ENCODE measurements at regions not wholly inside any gene's neighbourhood (a gene's known extent, or its start where the extent isn't known, plus 50 kb on each side); places are given as distances from the start of the nearest gene placed in this dataset.
A peak's percentile ranks its signal among the peaks of the same experiment; 100 is the strongest.

- H2BK12ac ChIP-seq (ENCODE audit: low read length in 2 of 2) = no peak overlapping the region
- no peaks in the 10 kb centered on the region for H3K36me3 ChIP-seq (ENCODE audit: control insufficient read depth in 1 of 2, insufficient read depth in 2 of 2, low read depth in 1 of 2, low read length in 2 of 2)
- H3K9me3 ChIP-seq (ENCODE audit: control insufficient read depth, low read length) = no peaks in the 10 kb centered on the region
- H2AK5ac ChIP-seq (ENCODE audit: low read length, severe bottlenecking) = no peak overlapping the region
- H2BK120ac ChIP-seq (ENCODE audit: low read depth, low read length) = no peak overlapping the region
- DNase-seq = no peak
- peaks cover 1% of the 10 kb centered on the region for H3K4me1 ChIP-seq (ENCODE audit: control insufficient read depth, insufficient read depth, low read depth, low read length)
- no peak overlapping the region for H2BK5ac ChIP-seq (ENCODE audit: low read depth, low read length, poor library complexity, severe bottlenecking)
- H3K27ac ChIP-seq (ENCODE audit: low read length, poor library complexity, severe bottlenecking) = no peak overlapping the region
- H3K23ac ChIP-seq (ENCODE audit: low read length in 2 of 2) = no peak overlapping the region
- peaks cover 19 to 37% of the 10 kb centered on the region in 2 experiments for H3K27me3 ChIP-seq (ENCODE audit: control insufficient read depth in 1 of 2, insufficient read depth in 1 of 2, low read length in 2 of 2)
- H3K4me3 ChIP-seq (ENCODE audit: insufficient read depth in 1 of 2, low read depth in 1 of 2, low read length in 2 of 2) = no peak overlapping the region
- H3K18ac ChIP-seq (ENCODE audit: low read depth in 1 of 2, low read length in 2 of 2) = no peak overlapping the region
- no peak overlapping the region for H4K8ac ChIP-seq (ENCODE audit: low read length)
- no peak overlapping the region for H3K14ac ChIP-seq (ENCODE audit: low read length in 2 of 2)
- H2AFZ ChIP-seq (ENCODE audit: low read depth, low read length) = no peak overlapping the region
- WGBS = 79% methylated on average over 6 of the region's 6 CpGs
- no peak overlapping the region for H3K9ac ChIP-seq (ENCODE audit: low read length)
- no peaks in the 10 kb centered on the region for H3K79me1 ChIP-seq (replicated peaks; ENCODE audit: low read length, poor library complexity, severe bottlenecking)
- H3K4ac ChIP-seq (ENCODE audit: low read depth in 1 of 2, low read length in 2 of 2) = no peak overlapping the region
- H2BK15ac ChIP-seq (ENCODE audit: low read depth, poor library complexity, severe bottlenecking) = no peak overlapping the region
- no peak overlapping the region for H3K4me2 ChIP-seq (ENCODE audit: low read length, poor library complexity, severe bottlenecking)
- H4K91ac ChIP-seq (ENCODE audit: low read length) = no peak overlapping the region
Measured at GRCh38 chr14:92259613-92260357, 63.2 kb upstream of the SLC24A4 start.

GRCh38 chr14:92263681-92264080 is 59.3 kb upstream of the SLC24A4 start:
- Histone ChIP-seq H2AK5ac (ENCODE audit: low read length, severe bottlenecking) (no peak overlapping the region), H3K4me3 (ENCODE audit: insufficient read depth in 1 of 2, low read depth in 1 of 2, low read length in 2 of 2) (no peak overlapping the region), H3K36me3 (ENCODE audit: control insufficient read depth in 1 of 2, insufficient read depth in 2 of 2, low read depth in 1 of 2, low read length in 2 of 2) (no peaks in the 10 kb centered on the region), H3K79me1 (replicated peaks; ENCODE audit: low read length, poor library complexity, severe bottlenecking) (no peaks in the 10 kb centered on the region), H3K27me3 (ENCODE audit: control insufficient read depth in 1 of 2, insufficient read depth in 1 of 2, low read length in 2 of 2) (peaks cover 9 to 34% of the 10 kb centered on the region in 2 experiments), H3K23ac (ENCODE audit: low read length in 2 of 2) (no peak overlapping the region), H3K4ac (ENCODE audit: low read depth in 1 of 2, low read length in 2 of 2) (no peak overlapping the region), H2BK5ac (ENCODE audit: low read depth, low read length, poor library complexity, severe bottlenecking) (no peak overlapping the region), H2BK15ac (ENCODE audit: low read depth, poor library complexity, severe bottlenecking) (no peak overlapping the region), H2AFZ (ENCODE audit: low read depth, low read length) (no peak overlapping the region), H3K27ac (ENCODE audit: low read length, poor library complexity, severe bottlenecking) (no peak overlapping the region), H4K8ac (ENCODE audit: low read length) (no peak overlapping the region), H3K9me3 (ENCODE audit: control insufficient read depth, low read length) (no peaks in the 10 kb centered on the region), H3K4me2 (ENCODE audit: low read length, poor library complexity, severe bottlenecking) (no peak overlapping the region), H4K91ac (ENCODE audit: low read length) (no peak overlapping the region), H2BK12ac (ENCODE audit: low read length in 2 of 2) (no peak overlapping the region), H3K9ac (ENCODE audit: low read length) (no peak overlapping the region), H3K4me1 (ENCODE audit: control insufficient read depth, insufficient read depth, low read depth, low read length) (peaks cover 1% of the 10 kb centered on the region), H3K18ac (ENCODE audit: low read depth in 1 of 2, low read length in 2 of 2) (no peak overlapping the region), H2BK120ac (ENCODE audit: low read depth, low read length) (no peak overlapping the region), H3K14ac (ENCODE audit: low read length in 2 of 2) (peak overlapping the region in 1 of 2 experiments; percentile 93)
- no peak for DNase-seq
- 77% methylated on average over 8 of the region's 8 CpGs for WGBS

- H3K4me2 ChIP-seq (ENCODE audit: low read length, poor library complexity, severe bottlenecking) = no peak overlapping the region
- peaks cover 9 to 34% of the 10 kb centered on the region in 2 experiments for H3K27me3 ChIP-seq (ENCODE audit: control insufficient read depth in 1 of 2, insufficient read depth in 1 of 2, low read length in 2 of 2)
- peaks cover 1% of the 10 kb centered on the region for H3K4me1 ChIP-seq (ENCODE audit: control insufficient read depth, insufficient read depth, low read depth, low read length)
- H2BK15ac ChIP-seq (ENCODE audit: low read depth, poor library complexity, severe bottlenecking) = no peak overlapping the region
- no peak overlapping the region for H4K91ac ChIP-seq (ENCODE audit: low read length)
- H3K23ac ChIP-seq (ENCODE audit: low read length in 2 of 2) = no peak overlapping the region
- H3K18ac ChIP-seq (ENCODE audit: low read depth in 1 of 2, low read length in 2 of 2) = no peak overlapping the region
- no peak overlapping the region for H3K14ac ChIP-seq (ENCODE audit: low read length in 2 of 2)
- H2BK120ac ChIP-seq (ENCODE audit: low read depth, low read length) = no peak overlapping the region
- no peak overlapping the region for H2BK12ac ChIP-seq (ENCODE audit: low read length in 2 of 2)
- no peak for DNase-seq
- H2BK5ac ChIP-seq (ENCODE audit: low read depth, low read length, poor library complexity, severe bottlenecking) = no peak overlapping the region
- no peak overlapping the region for H3K9ac ChIP-seq (ENCODE audit: low read length)
- no peak overlapping the region for H3K4me3 ChIP-seq (ENCODE audit: insufficient read depth in 1 of 2, low read depth in 1 of 2, low read length in 2 of 2)
- no peak overlapping the region for H4K8ac ChIP-seq (ENCODE audit: low read length)
- 75% methylated on average over 5 of the region's 7 CpGs for WGBS
- H3K79me1 ChIP-seq (replicated peaks; ENCODE audit: low read length, poor library complexity, severe bottlenecking) = no peaks in the 10 kb centered on the region
- no peak overlapping the region for H2AFZ ChIP-seq (ENCODE audit: low read depth, low read length)
- H3K36me3 ChIP-seq (ENCODE audit: control insufficient read depth in 1 of 2, insufficient read depth in 2 of 2, low read depth in 1 of 2, low read length in 2 of 2) = no peaks in the 10 kb centered on the region
- H3K9me3 ChIP-seq (ENCODE audit: control insufficient read depth, low read length) = no peaks in the 10 kb centered on the region
- no peak overlapping the region for H3K4ac ChIP-seq (ENCODE audit: low read depth in 1 of 2, low read length in 2 of 2)
- H3K27ac ChIP-seq (ENCODE audit: low read length, poor library complexity, severe bottlenecking) = no peak overlapping the region
- no peak overlapping the region for H2AK5ac ChIP-seq (ENCODE audit: low read length, severe bottlenecking)
Measured at GRCh38 chr14:92264195-92264594, 58.8 kb upstream of the SLC24A4 start.

- Histone ChIP-seq H3K4me1 (ENCODE audit: control insufficient read depth, insufficient read depth, low read depth, low read length) (peaks cover 1% of the 10 kb centered on the region), H2BK15ac (ENCODE audit: low read depth, poor library complexity, severe bottlenecking) (no peak overlapping the region), H3K9me3 (ENCODE audit: control insufficient read depth, low read length) (no peaks in the 10 kb centered on the region), H2AK5ac (ENCODE audit: low read length, severe bottlenecking) (no peak overlapping the region), H3K18ac (ENCODE audit: low read depth in 1 of 2, low read length in 2 of 2) (no peak overlapping the region), H3K27ac (ENCODE audit: low read length, poor library complexity, severe bottlenecking) (no peak overlapping the region), H2BK120ac (ENCODE audit: low read depth, low read length) (no peak overlapping the region), H3K36me3 (ENCODE audit: control insufficient read depth in 1 of 2, insufficient read depth in 2 of 2, low read depth in 1 of 2, low read length in 2 of 2) (no peaks in the 10 kb centered on the region), H3K4me3 (ENCODE audit: insufficient read depth in 1 of 2, low read depth in 1 of 2, low read length in 2 of 2) (no peak overlapping the region), H3K27me3 (ENCODE audit: control insufficient read depth in 1 of 2, insufficient read depth in 1 of 2, low read length in 2 of 2) (peaks cover 9 to 40% of the 10 kb centered on the region in 2 experiments), H3K23ac (ENCODE audit: low read length in 2 of 2) (no peak overlapping the region), H4K8ac (ENCODE audit: low read length) (no peak overlapping the region), H2BK5ac (ENCODE audit: low read depth, low read length, poor library complexity, severe bottlenecking) (no peak overlapping the region), H3K14ac (ENCODE audit: low read length in 2 of 2) (no peak overlapping the region), H2BK12ac (ENCODE audit: low read length in 2 of 2) (no peak overlapping the region), H3K79me1 (replicated peaks; ENCODE audit: low read length, poor library complexity, severe bottlenecking) (no peaks in the 10 kb centered on the region), H3K4me2 (ENCODE audit: low read length, poor library complexity, severe bottlenecking) (no peak overlapping the region), H4K91ac (ENCODE audit: low read length) (no peak overlapping the region), H3K4ac (ENCODE audit: low read depth in 1 of 2, low read length in 2 of 2) (no peak overlapping the region), H3K9ac (ENCODE audit: low read length) (no peak overlapping the region), H2AFZ (ENCODE audit: low read depth, low read length) (no peak overlapping the region)
- no peak for DNase-seq
- WGBS = 85% methylated on average over 9 of the region's 10 CpGs
Measured at GRCh38 chr14:92266216-92266615, 56.7 kb upstream of the SLC24A4 start.
